WTC11 (cell line): ENCODE measurements at regions not wholly inside any gene's neighbourhood (a gene's known extent, or its start where the extent isn't known, plus 50 kb on each side); places are given as distances from the start of the nearest gene placed in this dataset.
A peak's percentile ranks its signal among the peaks of the same experiment; 100 is the strongest.

Source experiments
- ATAC-seq: fragments of 200-7000 bp; cut with Tn5 transposase; 2 replicates; pipeline ENCODE4 v1.10.0; 2021; ENCODE audit warnings: mild to moderate bottlenecking, moderate library complexity
- CTCF ChIA-PET: fragments of 300-600 bp; sonication (Branson Sonifier 250); formaldehyde crosslinking; loops from one replicate; lab custom pipeline; 2021; ENCODE audit warnings: antibody characterized with exemption; lab: Charles Lee
- POLR2A ChIA-PET: fragments of 350-600 bp; sonication (Branson Sonifier 250); formaldehyde crosslinking; loops from one replicate; lab custom pipeline; 2021; ENCODE audit warnings: antibody characterized with exemption; lab: Charles Lee
- DNase-seq: peaks from one replicate; pipeline ENCODE4 v3.0.0; 2021; ENCODE audit warnings: low spot score
- H3K27ac Mint-ChIP-seq: 2 replicates; pipeline ENCODE4 v1.8.0; 2021; ENCODE audit warnings: mixed read lengths
- H3K27me3 Mint-ChIP-seq: 2 replicates; pipeline ENCODE4 v1.8.0; 2021; ENCODE audit warnings: low read depth, mild to moderate bottlenecking, moderate library complexity, mixed read lengths
- H3K36me3 Mint-ChIP-seq: 2 replicates; pipeline ENCODE4 v1.8.0; 2021; ENCODE audit warnings: mixed read lengths
- H3K4me1 Mint-ChIP-seq: 2 replicates; pipeline ENCODE4 v1.8.0; 2022; ENCODE audit warnings: mixed read lengths
- H3K4me3 Mint-ChIP-seq: 2 replicates; pipeline ENCODE4 v1.8.0; 2021; ENCODE audit warnings: mild to moderate bottlenecking, moderate library complexity, mixed read lengths
- H3K9me3 Mint-ChIP-seq: 2 replicates; pipeline ENCODE4 v1.8.0; 2021; ENCODE audit warnings: mixed read lengths
- ATF1 ChIP-seq: sonication (generic); formaldehyde crosslinking; IDR thresholded peaks from 2 replicates; pipeline ENCODE4 v1.8.1; 2023; ENCODE audit warnings: mild to moderate bottlenecking, moderate library complexity, missing genetic modification reagents
- ATF6 ChIP-seq: sonication (generic); formaldehyde crosslinking; IDR thresholded peaks from 2 replicates; pipeline ENCODE4 v1.8.1; 2023; ENCODE audit warnings: mild to moderate bottlenecking, missing genetic modification reagents
- CBFB ChIP-seq: sonication (generic); formaldehyde crosslinking; IDR thresholded peaks from 2 replicates; pipeline ENCODE4 v1.8.1; 2022; ENCODE audit warnings: mild to moderate bottlenecking, low read depth, missing genetic modification reagents
- ETV6 ChIP-seq: sonication (generic); formaldehyde crosslinking; IDR thresholded peaks from 2 replicates; pipeline ENCODE4 v1.8.1; 2022; ENCODE audit warnings: mild to moderate bottlenecking, missing genetic modification reagents
- FOXK1 ChIP-seq: sonication (generic); formaldehyde crosslinking; IDR thresholded peaks from 2 replicates; pipeline ENCODE4 v1.8.0; 2022; ENCODE audit warnings: mild to moderate bottlenecking, moderate library complexity, missing genetic modification reagents
- GRHL2 ChIP-seq: fragments of 250-450 bp; sonication (Bioruptor Pico); IDR thresholded peaks from 2 replicates; pipeline ENCODE4 v1.8.0; 2022; ENCODE audit warnings: mild to moderate bottlenecking, moderate library complexity; ENCODE audit not compliant: insufficient replicate concordance, severe bottlenecking
- JAZF1 ChIP-seq: fragments of 250-450 bp; sonication (Bioruptor Pico); IDR thresholded peaks from 2 replicates; pipeline ENCODE4 v1.9.0; 2021; ENCODE audit warnings: moderate library complexity, mild to moderate bottlenecking, inconsistent platforms
- JUN ChIP-seq: sonication (generic); formaldehyde crosslinking; IDR thresholded peaks from 2 replicates; pipeline ENCODE4 v1.8.0; 2023; ENCODE audit warnings: mild to moderate bottlenecking, missing genetic modification reagents
- MLX ChIP-seq: sonication (generic); formaldehyde crosslinking; IDR thresholded peaks from 2 replicates; pipeline ENCODE4 v1.8.1; 2023; ENCODE audit warnings: mild to moderate bottlenecking, missing genetic modification reagents, moderate library complexity
- NFE2L1 ChIP-seq: sonication (generic); formaldehyde crosslinking; IDR thresholded peaks from 2 replicates; pipeline ENCODE4 v1.8.1; 2023; ENCODE audit warnings: missing genetic modification reagents
- SMAD4 ChIP-seq: sonication (generic); formaldehyde crosslinking; IDR thresholded peaks from 2 replicates; pipeline ENCODE4 v1.8.0; 2022; ENCODE audit warnings: mild to moderate bottlenecking, missing genetic modification reagents
- TCF7 ChIP-seq: sonication (generic); formaldehyde crosslinking; IDR thresholded peaks from 2 replicates; pipeline ENCODE4 v1.8.0; 2022; ENCODE audit warnings: mild to moderate bottlenecking, low read depth, missing genetic modification reagents, moderate library complexity
- TEAD4 ChIP-seq: sonication (generic); formaldehyde crosslinking; IDR thresholded peaks from 2 replicates; pipeline ENCODE4 v1.8.0; 2022; ENCODE audit warnings: mild to moderate bottlenecking, missing genetic modification reagents
- ZBTB21 ChIP-seq: sonication (generic); formaldehyde crosslinking; IDR thresholded peaks from 2 replicates; pipeline ENCODE4 v1.8.1; 2023; ENCODE audit warnings: mild to moderate bottlenecking, missing genetic modification reagents, borderline replicate concordance
- ZNF121 ChIP-seq: sonication (generic); formaldehyde crosslinking; IDR thresholded peaks from 2 replicates; pipeline ENCODE4 v1.8.0; 2023; ENCODE audit warnings: missing genetic modification reagents
- ZNF281 ChIP-seq: sonication (generic); formaldehyde crosslinking; IDR thresholded peaks from 2 replicates; pipeline ENCODE4 v1.8.0; 2023; ENCODE audit warnings: mild to moderate bottlenecking, missing genetic modification reagents
- ZNF317 ChIP-seq: sonication (generic); formaldehyde crosslinking; IDR thresholded peaks from 2 replicates; pipeline ENCODE4 v1.8.1; 2023; ENCODE audit warnings: low read depth, mild to moderate bottlenecking, moderate library complexity, missing genetic modification reagents, borderline replicate concordance
- ZNF396 ChIP-seq: fragments of 250-450 bp; sonication (Bioruptor Pico); IDR thresholded peaks from 2 replicates; pipeline ENCODE4 v1.8.0; 2021; ENCODE audit warnings: mild to moderate bottlenecking, moderate library complexity, borderline replicate concordance
- ZNF425 ChIP-seq: fragments of 250-450 bp; sonication (Bioruptor Pico); conservative IDR thresholded peaks from 2 replicates; pipeline ENCODE4 v1.9.0; 2021; ENCODE audit warnings: mild to moderate bottlenecking
- TF ChIP-seq, protein P1 (sequence below): sonication (generic); formaldehyde crosslinking; conservative IDR thresholded peaks from 2 replicates; pipeline ENCODE4 v1.8.1; 2022; ENCODE audit warnings: mild to moderate bottlenecking, missing genetic modification reagents
- TF ChIP-seq, protein P2 (sequence below): fragments of 250-450 bp; sonication (Bioruptor Pico); IDR thresholded peaks from 2 replicates; pipeline ENCODE4 v2.1.2; 2022; ENCODE audit warnings: mild to moderate bottlenecking, moderate library complexity

DNA sequence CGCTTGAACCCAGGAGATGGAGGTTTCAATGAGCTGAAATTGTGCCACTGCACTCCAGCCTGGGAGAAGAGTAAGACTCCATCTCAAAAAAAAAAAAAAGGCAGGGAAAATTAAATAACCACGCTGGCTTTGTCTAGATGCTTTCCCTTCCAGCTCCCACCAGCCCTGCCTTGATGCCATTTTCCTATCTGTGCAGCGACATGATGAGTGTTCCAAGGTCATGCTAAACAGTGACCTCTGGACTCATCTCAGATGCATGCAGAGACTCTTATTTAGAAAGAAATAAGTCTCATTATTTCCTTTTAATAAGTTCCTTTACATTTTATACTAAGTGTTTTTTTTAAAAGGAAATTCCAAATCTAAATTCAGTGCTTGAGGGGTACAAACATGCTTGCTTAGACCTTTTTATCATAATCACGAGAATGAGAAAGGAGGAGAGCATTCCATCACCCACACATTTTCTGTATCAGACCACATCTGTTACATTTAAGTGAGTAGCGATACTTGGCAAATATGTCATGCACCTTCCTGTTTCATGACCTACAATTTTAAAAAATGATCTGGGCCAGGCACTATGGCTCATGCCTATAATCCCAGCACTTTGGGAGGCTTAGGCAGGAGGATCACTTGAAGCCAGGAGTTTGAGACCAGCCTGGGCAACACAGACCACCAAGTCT, 101.1 kb upstream of the RREB1 start (continued):
- no peak for TF ChIP-seq ZNF425 (CRISPR knock-in tag)
- TF ChIP-seq GRHL2, result no peak
- no peak for TF ChIP-seq SMAD4
- no peak for TF ChIP-seq TEAD4 (CRISPR knock-in tag)
- no peak for TF ChIP-seq ZNF281 (CRISPR knock-in tag)
- no peak for TF ChIP-seq TCF7 (CRISPR knock-in tag)

GRCh38 chr6:7008451-7008988, 99.2 kb upstream of the RREB1 start:
- peaks cover 12% of the 10 kb centered on the region for H3K4me1 Mint-ChIP-seq
- ATAC-seq, result peak; percentile 71
- H3K27ac Mint-ChIP-seq, result no peak overlapping the region
- H3K9me3 Mint-ChIP-seq, result no peaks in the 10 kb centered on the region
- CTCF ChIA-PET, result interaction anchor here (0.6 to 1.5 kb wide), 5 partner anchors 45 to 312 kb away, joined by 3 to 4 read pairs (median 4); no protein-coding TSS in a partner anchor
- DNase-seq, result no peak
- TF ChIP-seq, protein P1, sequence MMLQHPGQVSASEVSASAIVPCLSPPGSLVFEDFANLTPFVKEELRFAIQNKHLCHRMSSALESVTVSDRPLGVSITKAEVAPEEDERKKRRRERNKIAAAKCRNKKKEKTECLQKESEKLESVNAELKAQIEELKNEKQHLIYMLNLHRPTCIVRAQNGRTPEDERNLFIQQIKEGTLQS, result no peak
- no peak for TF ChIP-seq JAZF1 (CRISPR knock-in tag)
- no peaks in the 10 kb centered on the region for H3K36me3 Mint-ChIP-seq
- no peak overlapping the region for H3K4me3 Mint-ChIP-seq
- no peaks in the 10 kb centered on the region for H3K27me3 Mint-ChIP-seq
- POLR2A ChIA-PET, result no interaction called here

DNA sequence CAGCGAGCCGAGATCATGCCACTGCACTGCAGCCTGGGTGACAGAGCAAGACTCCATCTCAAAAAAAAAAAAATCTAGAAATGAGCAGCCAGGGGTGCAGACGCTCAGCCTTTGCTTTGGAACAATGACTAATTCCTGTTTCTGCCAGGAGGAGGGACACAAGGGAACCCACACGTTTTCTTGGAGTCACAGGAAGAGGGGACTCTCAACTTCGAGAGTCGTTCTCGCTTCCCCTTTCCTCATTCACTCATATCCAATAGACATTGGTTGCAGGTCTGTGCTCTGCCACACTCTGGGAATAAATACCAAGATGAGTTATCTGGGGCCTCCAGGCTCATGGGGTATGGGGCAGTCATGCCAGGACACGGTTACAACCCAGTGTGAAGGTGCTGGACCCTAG, 91.5 kb upstream of the RREB1 start:
- Mint-ChIP-seq H3K4me1 (no peaks in the 10 kb centered on the region), H3K27me3 (no peaks in the 10 kb centered on the region), H3K27ac (no peak overlapping the region), H3K36me3 (no peaks in the 10 kb centered on the region), H3K4me3 (no peak overlapping the region), H3K9me3 (no peaks in the 10 kb centered on the region)
- DNase-seq (no peak), ATAC-seq (no peak)
- CTCF ChIA-PET, result interaction anchor here (0.7 kb wide), 1 partner anchor 257 kb away, joined by 4 read pairs; no protein-coding TSS in a partner anchor
- POLR2A ChIA-PET, result no interaction called here
- TF ChIP-seq ZNF396 (no peak), ZNF281 (CRISPR knock-in tag) (no peak), FOXK1 (CRISPR knock-in tag) (no peak), ZBTB21 (no peak), ETV6 (no peak), ZNF317 (no peak), MLX (no peak), JUN (CRISPR knock-in tag) (no peak), ATF1 (CRISPR knock-in tag) (no peak), ZNF121 (CRISPR knock-in tag) (no peak), NFE2L1 (CRISPR knock-in tag) (no peak), ATF6 (CRISPR knock-in tag) (no peak), CBFB (CRISPR knock-in tag) (no peak)
- TF ChIP-seq, protein P2, sequence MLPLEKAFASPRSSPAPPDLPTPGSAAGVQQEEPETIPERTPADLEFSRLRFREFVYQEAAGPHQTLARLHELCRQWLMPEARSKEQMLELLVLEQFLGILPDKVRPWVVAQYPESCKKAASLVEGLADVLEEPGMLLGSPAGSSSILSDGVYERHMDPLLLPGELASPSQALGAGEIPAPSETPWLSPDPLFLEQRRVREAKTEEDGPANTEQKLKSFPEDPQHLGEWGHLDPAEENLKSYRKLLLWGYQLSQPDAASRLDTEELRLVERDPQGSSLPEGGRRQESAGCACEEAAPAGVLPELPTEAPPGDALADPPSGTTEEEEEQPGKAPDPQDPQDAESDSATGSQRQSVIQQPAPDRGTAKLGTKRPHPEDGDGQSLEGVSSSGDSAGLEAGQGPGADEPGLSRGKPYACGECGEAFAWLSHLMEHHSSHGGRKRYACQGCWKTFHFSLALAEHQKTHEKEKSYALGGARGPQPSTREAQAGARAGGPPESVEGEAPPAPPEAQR, result no peak
